ENCODE measurements at regions not wholly inside any gene's neighbourhood (a gene's known extent, or its start where the extent isn't known, plus 50 kb on each side); places are given as distances from the start of the nearest gene placed in this dataset.

DNA sequence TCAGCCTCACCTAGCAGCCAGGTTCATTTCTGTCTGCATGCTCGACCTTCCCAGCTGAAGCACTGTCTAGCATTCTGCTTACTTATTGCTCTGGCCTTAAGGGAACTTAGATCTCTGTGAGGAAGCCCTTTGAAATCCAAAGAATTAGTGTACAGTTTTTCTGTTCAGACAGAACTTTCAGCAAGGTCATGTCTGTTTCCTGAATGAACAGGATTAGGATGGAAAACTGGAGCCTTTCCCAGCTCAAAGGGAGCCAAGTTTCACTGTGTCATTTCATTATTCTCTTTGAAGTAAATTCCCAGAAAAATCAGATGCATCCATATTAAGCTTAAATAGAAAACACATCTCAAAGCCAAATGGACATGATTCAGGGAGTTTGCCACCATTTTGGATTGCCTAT is 457.3 kb upstream of the KCNMB2 start:
- TF ChIP-seq CTCF (IDR thresholded peaks at IDR 0.05 in 4 of 5, conservative IDR thresholded peaks at IDR 0.05 in 1 of 5) (no peak), POLR2A (IDR thresholded peaks at IDR 0.05) (no peak)
